ENCODE measurements at regions not wholly inside any gene's neighbourhood (a gene's known extent, or its start where the extent isn't known, plus 50 kb on each side); places are given as distances from the start of the nearest gene placed in this dataset.
A peak's percentile ranks its signal among the peaks of the same experiment; 100 is the strongest.

DNA sequence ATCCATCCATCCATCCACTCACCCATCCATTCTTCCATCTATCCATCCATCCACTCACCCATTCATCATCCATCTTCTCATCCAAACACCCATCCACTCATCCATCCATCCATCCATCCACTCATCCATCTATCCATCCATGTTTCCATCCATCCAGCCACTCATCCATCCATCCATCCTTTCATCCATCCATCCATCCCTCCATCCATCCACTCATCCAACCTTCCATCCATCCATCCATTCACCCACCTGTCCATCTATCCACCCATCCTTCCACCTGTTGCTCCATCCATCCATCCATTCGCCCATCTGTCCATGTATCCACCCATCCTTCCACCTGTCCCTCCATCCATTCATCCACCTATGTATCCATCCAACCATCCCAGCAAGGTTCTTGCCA lies 378.4 kb upstream of the PFKP start:
- DNase-seq = no peak

DNA sequence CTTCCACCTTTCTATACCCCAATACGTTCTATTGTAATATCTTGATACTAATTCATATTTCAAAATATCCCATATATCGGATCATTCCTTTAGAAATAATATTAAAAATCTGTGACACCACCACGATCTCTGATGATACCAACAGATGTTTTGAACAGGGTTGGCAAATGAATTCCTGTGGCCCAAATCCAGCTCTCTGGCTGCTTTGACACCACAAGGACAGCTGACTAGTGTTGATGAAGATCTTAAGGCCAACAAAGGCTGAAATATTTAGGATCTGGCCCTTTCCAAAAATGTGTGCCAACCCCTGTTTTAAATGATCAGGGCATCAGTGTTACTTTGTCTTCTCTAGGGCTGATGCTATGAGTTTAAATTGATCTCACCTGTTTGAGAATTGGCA lies 380.7 kb upstream of the PFKP start:
- DNase-seq = no peak

DNA sequence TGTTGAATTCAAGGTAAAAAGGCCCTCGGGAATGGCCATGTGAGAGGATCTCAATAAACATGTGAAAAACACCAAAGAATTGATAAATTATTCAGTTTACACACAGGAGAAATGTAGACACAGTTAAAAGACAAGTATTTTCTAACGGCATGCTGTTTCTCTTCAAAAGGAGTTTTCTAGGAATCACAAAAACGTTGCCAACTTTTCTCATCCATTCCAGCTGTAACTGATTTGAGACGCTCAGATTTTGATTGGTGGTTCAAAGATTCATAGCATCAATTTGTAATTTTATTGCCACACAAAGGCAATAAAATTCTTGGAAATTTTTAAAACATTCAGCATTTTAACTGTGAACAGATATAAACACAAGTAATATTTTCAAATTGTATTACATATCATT lies 384.9 kb upstream of the PFKP start:
- no peak for DNase-seq

DNA sequence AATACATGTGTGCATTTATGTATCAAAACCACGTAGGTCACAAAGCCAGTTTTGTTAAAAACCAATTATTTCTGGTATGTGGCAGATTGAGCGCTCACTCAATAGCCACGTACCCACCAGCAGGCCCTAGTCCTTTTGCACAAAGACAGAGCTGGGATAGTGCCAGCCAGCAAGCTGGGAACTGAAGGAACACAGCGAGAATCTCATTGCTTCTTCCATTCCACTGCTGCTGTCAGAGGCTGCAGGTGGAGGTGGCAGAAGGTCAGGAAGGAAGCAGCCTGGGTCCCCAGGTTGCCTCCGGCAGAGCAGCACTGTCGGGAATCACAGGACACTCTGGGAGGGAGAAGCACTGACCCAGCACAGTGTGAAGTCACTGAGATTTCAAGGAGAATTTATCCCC lies 385.5 kb upstream of the PFKP start:
- no peak for DNase-seq

DNA sequence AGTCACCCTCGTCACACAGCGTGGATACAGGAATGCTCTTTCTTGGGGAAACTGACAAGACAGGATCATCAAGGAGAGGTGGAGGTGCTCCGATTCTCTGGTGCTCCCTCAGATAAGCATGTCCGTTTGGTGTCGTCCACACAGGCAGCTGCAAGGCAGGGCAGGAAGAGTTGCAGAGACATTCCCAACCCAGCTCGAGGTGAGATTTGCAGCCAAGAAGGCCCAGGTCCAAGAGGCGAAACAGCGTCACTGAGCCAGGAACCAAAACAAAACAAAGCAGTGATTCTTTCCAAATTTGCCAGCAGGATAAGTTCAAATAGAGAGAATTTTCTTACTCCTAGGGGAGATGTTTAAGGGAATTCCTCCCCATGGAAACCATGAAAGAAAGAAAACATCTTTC lies 386.5 kb upstream of the PFKP start:
- no peak for DNase-seq

DNA sequence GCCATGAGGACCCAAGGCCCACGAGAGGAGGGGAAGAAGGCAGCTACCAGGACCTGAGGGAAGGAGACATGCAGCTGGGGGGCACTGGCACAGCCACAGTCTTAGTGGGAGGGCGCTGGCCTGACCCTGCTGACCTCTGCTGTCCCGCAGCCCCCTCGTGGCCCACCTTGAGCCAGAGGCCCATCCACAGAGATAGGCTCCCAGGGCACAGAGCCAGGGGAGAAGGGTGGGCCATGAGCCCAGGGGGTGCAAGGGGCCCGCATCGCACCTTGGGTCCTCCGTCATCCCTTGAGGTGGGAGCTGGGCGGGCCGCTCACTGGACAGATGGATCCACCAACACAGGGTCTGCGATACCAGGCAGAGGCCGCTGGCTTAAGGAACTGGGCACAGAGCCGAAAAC lies 387.7 kb upstream of the PFKP start:
- DNase-seq = no peak

DNA sequence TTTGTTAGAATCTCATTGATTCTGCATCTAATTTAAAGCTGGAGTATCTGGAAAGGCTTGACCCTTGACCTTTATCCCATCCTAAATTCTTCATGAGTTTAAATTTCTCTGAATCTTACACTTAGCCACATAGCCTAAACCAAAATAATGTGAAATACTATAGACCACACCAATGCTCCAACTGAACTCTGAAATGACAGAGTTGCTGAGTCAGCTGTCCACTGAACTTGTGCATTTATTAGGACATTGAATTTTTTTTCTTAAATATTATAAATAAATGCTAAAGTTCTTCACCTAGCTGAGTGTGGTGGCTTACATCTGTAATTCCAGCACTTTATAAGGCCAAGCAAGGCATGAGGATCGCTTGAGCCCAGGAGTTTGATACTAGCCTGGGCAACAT lies 390.9 kb upstream of the PFKP start:
- no peak for DNase-seq

DNA sequence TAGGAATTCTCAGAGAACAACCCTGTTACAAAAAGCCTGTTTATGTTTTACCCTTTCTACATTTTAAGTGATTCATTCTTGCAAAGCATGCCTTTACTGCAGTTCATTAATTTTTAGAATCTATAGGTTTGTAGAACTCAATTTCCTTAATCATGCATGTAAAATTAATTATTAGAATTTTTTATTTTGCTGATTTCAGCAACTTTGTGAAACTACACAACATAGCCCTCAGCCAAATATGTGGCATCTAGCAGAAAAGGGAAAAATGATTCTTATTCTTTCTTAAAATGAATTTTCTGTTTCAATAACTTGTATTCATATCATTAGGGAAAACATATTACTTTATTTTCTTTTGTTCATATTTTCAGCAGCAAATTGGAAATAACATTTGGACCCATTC lies 392.9 kb upstream of the PFKP start:
- no peak for DNase-seq

DNA sequence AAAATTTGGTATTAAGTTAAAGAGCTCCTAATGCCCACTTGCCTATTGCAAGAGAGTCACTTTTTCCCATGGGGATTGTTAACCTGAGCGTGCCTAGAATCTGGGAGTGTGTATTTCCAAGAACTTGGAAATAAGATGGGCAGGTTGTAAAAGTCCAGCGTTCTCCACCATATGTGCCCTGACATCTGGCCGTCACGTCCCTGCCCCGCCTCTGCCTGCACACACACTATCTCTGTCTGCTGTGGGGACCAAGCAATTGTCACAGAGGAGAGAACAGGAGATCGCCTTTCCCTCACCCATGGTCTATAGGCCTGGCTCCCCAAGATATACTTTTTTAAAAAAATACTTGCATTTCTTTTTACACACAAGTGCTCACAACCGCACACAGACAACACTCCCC lies 396.5 kb upstream of the PFKP start:
- no peak for DNase-seq

DNA sequence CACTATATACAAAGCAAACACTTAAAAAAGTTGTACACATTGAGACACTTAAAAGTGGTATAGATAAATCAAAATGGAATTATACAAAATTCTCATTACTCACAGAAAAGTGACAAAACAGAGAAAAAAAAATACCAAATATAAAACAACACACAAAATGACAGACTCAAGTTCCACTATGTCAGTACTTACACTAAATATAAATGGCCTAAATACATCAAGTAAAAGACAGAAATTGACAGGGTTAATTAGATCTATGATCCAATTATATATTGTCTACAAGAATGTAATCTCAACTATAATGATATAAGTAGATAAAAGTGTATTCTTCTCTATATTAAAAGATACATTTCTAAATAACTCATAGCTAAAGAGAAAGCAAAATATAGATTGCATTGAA lies 401.6 kb upstream of the PFKP start:
- no peak for DNase-seq

DNA sequence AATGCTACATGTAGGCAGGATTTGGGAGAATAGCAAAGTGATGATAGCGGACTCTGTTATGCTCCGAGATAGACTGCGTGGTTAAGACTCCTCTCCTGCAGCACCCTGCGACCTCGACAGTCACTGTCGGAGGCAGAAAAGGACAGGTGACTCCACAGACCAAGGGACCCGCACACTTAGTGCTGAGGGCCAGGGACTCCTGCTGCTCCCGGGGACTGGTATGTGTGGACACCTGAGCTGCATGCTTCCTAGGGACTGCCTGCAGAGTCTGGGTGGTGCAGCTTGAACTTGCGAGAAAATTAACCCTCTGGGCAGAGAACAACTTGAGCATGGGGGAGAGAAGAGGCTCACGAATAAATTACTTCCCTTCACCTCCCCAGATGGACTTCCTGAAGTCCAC lies 407.1 kb upstream of the PFKP start:
- no peak for DNase-seq

DNA sequence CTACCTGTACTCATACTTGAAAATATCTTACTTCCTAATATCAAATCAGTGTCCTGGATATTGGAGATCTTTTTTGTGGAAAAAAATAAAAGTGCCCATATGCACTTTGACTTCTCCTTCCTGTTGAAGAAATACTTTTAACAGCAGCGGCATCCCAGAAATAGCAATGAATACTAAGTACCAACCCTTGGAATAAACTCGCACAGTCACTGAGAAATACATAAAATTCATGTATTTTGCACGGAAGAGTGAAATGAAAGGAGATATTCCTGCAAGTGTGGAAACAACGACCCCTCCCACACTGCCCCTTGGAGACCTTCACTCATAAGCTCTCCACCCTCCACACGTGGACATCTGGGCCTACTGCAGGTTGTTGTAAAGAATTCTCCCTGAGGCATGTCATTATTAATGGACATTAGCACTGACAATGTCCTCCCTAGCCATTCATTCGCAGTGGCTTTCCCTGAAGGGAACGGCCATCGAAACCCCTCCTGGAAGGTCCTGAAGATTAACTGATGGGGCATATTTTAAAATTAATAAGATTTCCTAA lies 407.6 kb upstream of the PFKP start:
- no peak for DNase-seq

DNA sequence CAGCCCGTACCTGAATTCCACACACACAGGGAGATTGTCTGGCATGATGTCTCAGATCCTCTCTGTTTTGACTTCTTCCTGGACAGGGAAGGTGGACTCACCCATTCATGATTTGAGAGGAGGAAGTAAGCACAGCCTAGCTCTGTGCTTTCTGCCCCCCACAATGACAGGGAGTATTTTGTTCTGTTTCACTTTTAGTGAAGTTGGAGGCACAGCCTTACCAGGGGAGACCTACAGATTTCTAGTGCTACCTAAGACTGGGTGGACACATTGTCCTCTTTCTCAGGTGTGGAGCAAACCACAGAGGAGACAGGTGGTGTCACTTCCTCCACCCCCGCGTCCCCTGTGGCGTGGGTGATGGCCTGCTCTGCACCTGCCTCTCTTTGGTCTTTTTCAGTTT lies 408.6 kb upstream of the PFKP start:
- no peak for DNase-seq

DNA sequence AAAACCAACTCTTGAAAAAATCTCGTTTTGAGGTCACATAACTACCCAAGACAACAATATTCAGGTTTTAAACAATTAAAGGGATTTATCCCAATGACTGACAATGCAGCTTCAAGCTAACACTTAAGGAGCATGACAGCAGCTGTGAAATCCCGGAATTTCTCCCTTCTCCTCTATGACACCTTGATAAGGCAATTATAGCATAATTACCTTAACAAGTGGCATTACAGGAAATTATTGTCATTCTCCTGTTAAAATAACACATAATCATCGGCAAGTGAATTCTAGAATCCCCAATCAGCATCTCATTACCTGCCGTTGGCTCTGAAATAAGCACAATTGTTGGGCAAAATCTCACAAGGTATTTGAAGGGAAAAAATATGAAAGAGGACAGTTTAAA lies 417.0 kb upstream of the PFKP start:
- DNase-seq = no peak

DNA sequence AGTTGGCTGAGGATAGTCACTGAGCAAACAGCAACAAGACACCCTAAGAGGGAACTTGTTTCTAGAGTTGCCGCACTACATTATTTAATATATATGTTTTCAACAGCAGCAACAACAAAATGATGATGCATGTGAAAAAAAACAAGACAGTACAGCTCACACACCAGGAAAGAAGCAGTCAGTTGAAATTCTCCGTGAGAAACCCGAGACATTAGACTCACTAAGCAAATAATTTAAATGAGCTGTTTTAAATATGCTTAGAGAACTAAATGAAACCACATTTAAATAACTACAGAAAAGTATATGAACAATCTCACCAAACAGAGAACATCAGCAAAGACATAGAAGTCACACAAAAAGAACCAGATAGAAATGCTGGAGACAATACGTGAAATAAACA lies 426.3 kb upstream of the PFKP start:
- DNase-seq = no peak

DNA sequence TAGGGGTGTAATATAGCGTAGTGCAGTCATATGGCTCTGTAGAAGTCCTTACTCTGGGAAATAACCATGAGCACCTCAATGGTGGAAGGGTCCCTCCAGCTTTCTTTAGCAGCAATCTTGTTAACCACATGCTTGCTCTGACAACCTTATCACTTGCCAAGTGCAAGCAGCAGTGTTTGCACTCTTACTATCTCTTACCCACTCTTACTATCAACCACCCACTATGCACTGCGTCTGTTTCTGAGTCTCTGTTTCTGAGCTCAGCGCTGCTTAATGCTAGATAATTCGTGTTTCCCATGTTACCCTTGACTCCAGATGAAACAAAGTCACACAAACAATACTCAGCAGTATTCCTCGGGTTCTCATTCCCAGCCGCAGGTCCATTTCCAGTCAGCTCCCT lies 433.7 kb upstream of the PFKP start:
- no peak for DNase-seq

DNA sequence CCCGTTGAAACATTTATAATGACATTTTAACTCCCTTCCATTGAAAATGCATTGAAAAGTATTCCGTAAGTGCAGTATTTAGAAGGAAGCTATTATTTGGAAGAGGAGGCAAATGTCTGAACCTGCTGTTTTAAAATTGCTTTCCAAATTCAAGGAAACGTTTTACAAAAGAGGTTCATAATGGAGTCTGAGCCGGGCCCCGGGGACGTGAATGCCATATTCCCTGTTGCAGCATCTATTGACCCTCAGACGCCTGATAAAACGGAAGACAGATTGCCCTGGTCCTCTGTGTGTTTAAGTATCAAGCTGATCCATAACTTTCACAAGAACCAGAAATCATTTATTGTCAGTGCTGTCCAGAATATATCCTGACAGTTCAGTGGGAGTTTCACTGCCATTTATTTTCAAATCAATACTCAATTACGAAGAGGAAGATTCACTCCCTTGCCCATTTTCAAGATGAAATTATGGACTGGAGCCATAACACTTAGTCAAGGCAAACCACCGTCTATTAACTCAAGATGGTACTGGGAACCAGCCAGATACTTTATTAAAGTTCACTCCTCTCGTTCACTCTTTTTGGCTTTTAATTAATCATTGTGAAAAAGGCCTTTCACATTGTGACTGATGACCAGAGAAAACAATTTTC lies 435.7 kb upstream of the PFKP start:
- DNase-seq = no peak

DNA sequence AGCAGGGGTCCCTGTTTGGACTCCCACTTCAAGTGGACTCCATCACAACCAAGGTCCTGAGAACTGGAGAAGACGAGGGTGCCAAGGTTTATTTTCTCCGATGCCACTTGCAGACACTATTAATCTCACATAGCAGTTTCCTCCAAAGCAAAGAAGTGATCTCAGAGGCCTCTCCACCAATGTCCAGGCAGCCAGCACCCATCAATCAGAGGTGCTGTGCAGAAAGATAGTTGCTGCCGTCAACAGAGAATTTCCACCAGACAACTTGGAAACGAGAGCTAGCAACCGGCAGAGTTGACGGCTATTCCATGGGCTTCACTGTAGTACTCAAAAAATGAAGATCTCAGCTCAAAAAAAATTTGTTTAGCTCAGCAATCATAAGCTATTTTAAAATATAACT lies 438.6 kb upstream of the PFKP start:
- DNase-seq = no peak

DNA sequence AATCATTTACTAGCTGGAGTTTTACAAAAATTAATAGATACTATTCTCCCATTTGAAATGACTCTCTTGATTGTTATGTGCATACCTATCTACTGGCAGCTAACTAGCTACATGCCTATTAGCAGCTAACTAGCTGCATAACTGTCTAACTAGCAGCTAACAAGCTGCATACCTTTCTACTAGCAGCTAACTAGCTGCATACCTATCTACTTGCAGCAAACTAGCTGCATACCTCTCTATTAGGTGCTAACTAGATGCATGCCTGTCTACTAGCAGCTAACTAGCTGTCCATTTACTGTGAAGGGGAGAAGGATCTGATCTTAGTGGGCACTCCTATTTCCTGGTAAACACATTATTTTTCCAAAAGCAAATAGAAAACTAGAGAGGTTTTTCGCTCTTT lies 439.4 kb upstream of the PFKP start:
- DNase-seq = no peak

DNA sequence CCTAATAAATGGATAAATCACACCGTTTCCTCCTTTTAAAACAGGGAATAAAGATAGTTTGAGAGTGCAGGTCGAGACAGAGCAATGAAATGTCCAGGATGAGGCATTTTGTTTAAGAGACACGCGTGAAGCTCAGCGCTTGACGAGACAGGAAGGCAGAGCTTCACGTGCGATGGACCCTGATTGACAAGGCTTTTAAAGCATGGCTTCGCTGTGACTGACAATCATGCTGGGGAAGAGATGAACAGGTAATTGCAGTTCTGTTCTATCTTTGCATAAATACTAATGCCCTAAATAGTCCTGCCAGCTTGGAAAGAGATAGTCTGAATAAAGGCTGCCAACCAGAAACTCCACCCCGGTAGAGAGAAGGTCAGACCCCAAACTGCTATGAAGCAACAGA lies 442.3 kb upstream of the PFKP start:
- DNase-seq = no peak

DNA sequence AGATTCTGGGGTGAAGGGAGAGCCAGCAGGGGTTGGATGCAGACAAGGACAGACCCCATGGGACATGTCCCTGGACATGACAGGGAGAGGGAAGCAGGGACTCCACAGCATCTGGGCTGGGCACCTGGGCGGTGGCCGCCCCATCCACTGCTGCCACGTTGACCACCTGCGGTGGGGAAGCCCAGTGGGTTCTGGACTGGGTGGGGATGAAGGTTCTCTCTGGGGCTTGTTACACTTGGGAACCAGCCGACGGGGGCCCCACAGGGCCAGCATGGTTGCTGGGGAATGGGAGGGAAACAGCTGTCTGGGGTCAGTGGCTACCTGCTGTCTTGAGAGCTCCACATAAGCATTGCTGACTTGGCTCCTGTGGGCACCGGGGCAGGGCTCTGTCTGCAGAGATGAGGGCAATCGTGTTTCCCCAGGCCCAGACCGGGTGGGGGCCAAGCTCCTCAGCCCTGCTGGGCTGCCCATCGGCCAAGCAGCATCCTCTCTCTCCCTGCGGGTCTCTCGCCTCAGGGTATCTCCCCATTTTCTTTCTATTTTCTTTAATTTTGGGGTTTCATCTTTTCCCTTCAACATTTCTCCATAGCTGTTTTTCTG lies 443.6 kb upstream of the PFKP start:
- DNase-seq = no peak

DNA sequence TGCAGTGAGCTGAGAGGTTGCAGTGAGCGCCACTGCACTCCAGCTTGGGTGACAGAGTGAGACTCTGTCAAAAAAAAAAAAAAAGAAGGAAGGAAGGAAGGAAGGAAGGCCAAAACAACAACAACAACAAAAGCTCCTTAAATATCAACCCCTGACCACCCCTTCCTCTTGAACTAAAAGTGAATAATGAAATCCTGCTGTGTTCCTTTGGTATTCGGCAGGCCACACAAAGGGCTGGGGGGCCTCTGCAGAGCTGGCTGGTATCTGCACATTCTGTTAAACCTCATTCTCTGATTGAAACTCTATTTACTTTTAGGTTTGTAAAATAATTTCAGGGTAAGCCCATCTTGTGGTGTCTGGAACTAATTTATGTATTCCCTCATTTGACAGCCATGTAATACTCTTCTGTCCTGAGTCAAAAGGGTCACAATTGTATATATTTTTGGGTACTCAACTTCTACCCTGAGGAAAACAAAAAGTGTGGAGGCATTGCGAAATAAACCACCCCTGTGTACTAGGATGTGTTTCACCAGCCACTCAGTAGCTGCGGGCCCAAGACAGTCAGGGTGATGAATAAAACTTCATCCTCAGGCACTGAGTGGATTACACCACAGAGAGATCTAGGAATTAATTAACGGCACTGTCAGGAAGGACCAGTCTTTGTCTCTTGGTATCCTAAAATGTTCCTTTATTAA lies 446.4 kb upstream of the PFKP start:
- DNase-seq = no peak

DNA sequence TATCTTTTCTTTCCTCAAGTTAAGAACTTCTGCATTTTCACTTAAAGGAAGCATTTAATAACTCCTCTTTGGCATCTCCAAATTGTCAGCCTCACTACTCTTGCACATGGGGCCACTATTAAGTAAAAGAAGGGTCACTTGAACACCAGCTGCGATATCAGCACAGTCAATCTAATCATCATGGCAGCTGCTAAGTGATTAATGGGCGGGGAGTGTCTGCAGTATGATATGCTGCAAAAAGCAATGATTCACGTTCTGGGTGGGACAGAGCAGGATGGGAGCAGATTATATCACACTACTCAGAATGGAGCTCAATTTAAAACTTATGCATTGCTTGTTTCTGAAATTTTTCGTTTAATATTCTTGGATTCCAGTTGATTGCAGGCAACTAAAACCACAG lies 447.4 kb upstream of the PFKP start:
- DNase-seq = no peak

DNA sequence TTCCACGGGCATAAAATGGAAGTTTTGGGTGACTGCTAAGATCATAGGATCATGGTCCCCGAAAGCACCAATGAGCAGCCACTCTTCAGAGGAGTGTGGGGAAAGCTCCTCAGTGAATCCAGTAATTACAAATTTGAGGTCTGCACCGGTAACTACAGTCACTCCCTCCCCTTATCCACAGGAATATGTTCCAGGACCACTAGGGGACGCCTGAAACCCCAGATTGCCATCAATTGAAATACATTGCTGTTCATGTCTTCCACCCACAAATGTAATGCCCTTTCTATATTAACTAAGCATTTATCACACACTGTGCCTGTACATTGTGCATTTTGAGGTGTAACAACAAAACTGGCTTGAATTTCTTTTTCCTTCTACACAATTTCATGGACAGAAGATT lies 447.9 kb upstream of the PFKP start:
- peak; percentile 1 for DNase-seq

DNA sequence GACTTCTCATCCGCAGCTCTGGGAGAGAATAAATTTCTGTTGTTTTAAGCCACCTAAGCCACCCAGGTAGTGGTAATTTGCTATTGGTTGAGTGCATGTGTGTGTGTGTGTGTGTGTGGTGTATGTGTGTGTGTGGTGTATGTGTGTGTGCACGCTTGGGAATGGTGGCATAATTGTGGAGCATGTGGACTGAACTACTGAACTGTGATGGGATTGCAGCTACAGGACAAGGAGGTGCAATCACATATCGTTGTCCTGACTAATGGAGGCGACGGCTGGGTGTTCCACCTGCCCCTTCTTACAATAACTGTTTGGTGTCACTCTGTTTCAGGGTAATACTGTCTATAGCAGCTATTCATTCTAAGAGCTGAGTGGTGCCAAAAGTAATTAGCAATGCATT lies 448.7 kb upstream of the PFKP start:
- no peak for DNase-seq
